IPS-NIHi7 (cell line): ENCODE measurements at regions not wholly inside any gene's neighbourhood (a gene's known extent, or its start where the extent isn't known, plus 50 kb on each side); places are given as distances from the start of the nearest gene placed in this dataset.
"Not testable (repeated sequence)": the region's sequence is repeated elsewhere in the genome, so short reads cannot be mapped to it uniquely, and the experiment has no call there.

Experiments used
- DNase-seq: peaks from one replicate; pipeline ENCODE4 v3.0.0; 2012; ENCODE audit warnings: mixed read lengths; ENCODE audit errors: extremely low spot score

- DNase-seq: not testable (repeated sequence)
Measured at GRCh38 chrX:3920424-3921017, 207.1 kb upstream of the PRKX start.

- not testable (repeated sequence) for DNase-seq
Measured at GRCh38 chrX:3919668-3920423, 206.4 kb upstream of the PRKX start.

- not testable (repeated sequence) for DNase-seq
Measured at GRCh38 chrX:3914813-3915212, 201.4 kb upstream of the PRKX start.

- not testable (repeated sequence) for DNase-seq
Measured at GRCh38 chrX:3914059-3914458, 200.6 kb upstream of the PRKX start.

- DNase-seq: not testable (repeated sequence)
Measured at GRCh38 chrX:3911012-3911411, 197.6 kb upstream of the PRKX start.

- DNase-seq: not testable (repeated sequence)
Measured at GRCh38 chrX:3910611-3911010, 197.2 kb upstream of the PRKX start.

GRCh38 chrX:3905522-3906258 lies 192.2 kb upstream of the PRKX start:
- DNase-seq: not testable (repeated sequence)

GRCh38 chrX:3902222-3902621 lies 188.8 kb upstream of the PRKX start:
- not testable (repeated sequence) for DNase-seq

- not testable (repeated sequence) for DNase-seq
Measured at GRCh38 chrX:3896755-3897154, 183.3 kb upstream of the PRKX start.

GRCh38 chrX:3882553-3882920 lies 169.1 kb upstream of the PRKX start:
- not testable (repeated sequence) for DNase-seq

GRCh38 chrX:3881898-3882552 lies 168.6 kb upstream of the PRKX start:
- not testable (repeated sequence) for DNase-seq

- not testable (repeated sequence) for DNase-seq
Measured at GRCh38 chrX:3881255-3881895, 167.9 kb upstream of the PRKX start.

- DNase-seq: not testable (repeated sequence)
Measured at GRCh38 chrX:3876393-3876792, 162.9 kb upstream of the PRKX start.

- not testable (repeated sequence) for DNase-seq
Measured at GRCh38 chrX:3875638-3876037, 162.2 kb upstream of the PRKX start.

GRCh38 chrX:3872226-3872879 lies 158.9 kb upstream of the PRKX start:
- not testable (repeated sequence) for DNase-seq

GRCh38 chrX:3867067-3867831 lies 153.8 kb upstream of the PRKX start:
- DNase-seq: not testable (repeated sequence)

GRCh38 chrX:3858332-3858731 lies 144.9 kb upstream of the PRKX start:
- not testable (repeated sequence) for DNase-seq

GRCh38 chrX:3843522-3844145 lies 130.2 kb upstream of the PRKX start:
- DNase-seq: not testable (repeated sequence)

- DNase-seq: not testable (repeated sequence)
Measured at GRCh38 chrX:3842822-3843521, 129.5 kb upstream of the PRKX start.
